GM19468 (cell line): ENCODE measurements at regions not wholly inside any gene's neighbourhood (a gene's known extent, or its start where the extent isn't known, plus 50 kb on each side); places are given as distances from the start of the nearest gene placed in this dataset.

Source experiments
- ATAC-seq: cut with Tn5 transposase; IDR thresholded peaks from one replicate; pipeline ENCODE4 v1.9.1; 2021; ENCODE audit warnings: mild to moderate bottlenecking, moderate library complexity, moderate number of reproducible peaks; ENCODE audit not compliant: unreplicated experiment; ENCODE audit errors: extremely low read depth

DNA sequence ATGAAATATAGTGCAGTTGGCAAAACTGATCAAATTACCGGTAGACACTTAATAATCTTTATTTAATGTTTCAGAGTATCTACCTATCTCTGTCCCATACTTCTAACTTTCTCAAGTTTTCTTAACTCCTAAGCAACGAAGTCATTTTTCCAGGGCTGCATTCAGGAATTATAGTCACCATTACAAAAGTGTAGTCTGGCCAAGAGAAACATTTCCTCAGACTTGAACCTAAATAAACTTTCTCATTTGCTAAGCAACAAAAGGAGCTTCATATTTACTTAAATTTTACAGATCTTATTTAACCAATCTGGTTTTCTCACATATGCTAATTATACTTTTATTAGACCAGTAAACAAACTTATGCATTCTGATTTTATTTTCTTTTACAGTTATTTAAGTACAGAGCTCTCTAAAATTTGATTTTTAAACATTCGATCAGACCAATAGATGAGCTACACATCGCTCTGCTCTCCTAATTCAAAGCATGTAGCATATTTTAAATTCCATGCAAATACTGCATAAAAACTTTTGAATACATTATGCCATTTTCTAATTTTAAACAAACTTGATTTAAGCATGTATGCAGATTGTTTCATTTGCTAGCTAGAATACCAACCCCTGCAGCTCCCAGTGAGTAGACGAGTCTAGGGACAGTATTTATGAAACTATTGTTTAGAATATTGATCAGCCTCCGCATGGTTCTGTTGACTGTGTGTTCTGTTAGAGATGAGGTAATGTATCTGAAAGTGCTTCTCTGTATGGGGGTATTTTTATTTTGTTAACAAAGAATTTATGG, 201.4 kb downstream of the CHRM3 start:
- no peak for ATAC-seq

DNA sequence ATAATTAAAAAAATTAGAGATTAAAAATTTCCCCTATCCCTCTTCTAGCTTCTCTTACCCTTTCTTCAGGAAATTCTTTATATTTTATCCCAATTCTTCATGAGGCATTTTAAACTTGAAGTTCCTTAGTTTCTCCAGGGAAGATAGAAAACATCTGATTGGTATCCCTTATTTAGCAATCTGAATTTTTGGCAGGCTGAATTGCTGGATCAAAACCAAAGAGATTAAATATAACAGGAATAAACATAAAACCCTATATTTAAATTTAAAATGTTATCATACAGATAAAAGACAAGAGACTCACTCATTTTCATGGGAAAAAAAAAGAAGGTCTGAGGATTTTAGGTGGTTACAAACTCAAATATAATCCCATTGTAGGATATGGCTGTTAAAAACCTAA, 204.2 kb downstream of the CHRM3 start:
- ATAC-seq, result no peak

DNA sequence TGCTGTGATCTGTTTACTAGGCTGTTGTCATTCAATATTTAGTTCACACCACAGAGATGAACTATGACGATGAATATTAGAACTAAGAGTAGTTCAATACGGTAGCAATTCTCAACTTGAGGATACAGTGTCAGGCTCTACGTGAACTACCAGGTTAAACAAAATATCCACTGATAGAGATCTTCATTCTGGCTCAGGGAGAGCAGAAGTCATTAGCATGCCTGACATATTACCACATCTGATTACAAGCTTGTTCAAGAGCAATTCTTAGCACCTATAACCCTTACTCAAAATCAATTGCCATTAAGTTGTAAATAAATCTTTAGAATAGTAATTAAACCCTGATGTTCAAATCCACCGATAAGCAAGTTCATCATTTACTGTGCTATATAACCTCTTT, 207.2 kb downstream of the CHRM3 start:
- ATAC-seq, result no peak

DNA sequence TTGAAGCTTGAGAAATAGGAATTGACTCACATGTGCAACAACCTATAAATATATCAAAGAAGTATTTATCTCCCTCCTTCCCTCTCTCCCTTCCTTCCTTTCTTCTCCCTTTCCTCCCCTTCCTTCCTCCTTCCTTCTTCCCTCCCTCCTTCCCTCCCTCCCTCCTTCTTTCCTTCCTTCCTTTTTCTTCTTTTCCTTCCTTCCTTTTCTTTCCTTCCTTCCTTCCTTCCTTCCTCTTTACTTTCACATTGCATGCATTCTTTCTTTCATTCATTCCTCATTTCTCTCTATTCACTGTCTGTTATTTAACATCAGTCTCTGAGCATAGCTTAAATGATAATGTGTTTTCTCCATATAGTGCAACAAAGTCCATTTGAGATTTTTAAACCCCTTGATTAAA, 214.2 kb downstream of the CHRM3 start:
- ATAC-seq, result no peak

DNA sequence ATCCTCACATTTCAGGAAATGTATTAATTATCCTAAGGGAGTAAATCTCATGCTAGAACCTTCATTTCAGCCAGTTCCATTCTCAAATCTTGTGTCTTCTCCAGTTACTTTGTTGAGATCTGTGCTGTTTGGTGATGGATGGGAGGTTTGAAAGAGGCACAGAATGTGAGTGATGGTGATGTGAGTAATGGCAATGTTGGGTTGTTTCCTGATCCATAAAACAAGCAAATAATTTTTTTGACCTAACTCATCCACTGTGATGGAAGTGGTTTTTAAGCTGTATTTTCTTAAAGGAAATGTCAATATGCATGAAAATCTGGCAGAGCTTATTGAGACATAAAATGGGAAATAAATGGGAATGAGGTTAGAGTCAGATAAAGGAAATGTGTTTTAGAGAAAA, 214.7 kb downstream of the CHRM3 start:
- no peak for ATAC-seq

DNA sequence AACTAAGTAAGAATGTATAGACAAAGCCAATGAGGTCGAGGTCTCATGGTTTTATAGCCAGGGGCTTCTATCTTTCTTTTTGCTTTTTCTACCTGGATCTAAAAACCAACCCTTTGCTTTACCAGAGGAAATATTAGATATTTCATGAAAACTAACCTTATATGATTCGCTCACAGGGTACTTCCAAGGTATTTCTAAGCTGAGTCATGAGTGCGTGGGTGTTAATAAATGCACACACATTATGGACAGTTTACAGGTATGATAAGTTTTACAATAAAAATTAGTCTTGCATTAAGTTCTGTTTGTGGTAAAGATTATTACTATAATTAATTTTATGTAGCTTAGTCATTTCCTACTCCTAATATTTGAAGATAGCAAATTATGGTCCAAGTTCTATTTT, 217.2 kb downstream of the CHRM3 start:
- ATAC-seq, result no peak

DNA sequence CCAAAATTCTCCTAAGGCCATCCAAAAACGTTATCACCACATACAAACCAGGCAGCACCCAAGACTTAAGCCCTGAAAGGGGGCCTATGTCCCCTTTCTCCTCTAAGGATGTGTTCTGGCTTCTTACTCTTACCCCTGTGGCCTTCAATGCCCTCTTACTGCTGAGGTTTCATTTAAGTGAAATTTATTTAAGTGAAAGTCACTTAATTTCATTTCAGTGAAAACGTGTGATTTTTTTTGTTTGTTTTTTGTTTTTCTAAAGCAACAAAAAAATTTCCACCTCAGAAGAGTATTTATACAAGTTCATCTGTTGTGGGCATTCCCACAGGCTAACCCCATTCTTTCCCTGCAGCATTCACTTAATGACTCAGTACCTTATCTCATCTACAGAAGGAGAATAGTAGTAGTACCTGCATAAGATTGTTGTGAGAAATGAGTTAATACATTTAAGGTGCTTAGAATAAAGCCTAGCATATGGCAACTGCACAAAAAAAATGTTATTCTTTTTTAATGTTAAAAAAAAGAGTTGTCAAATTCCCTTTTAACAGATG, 220.6 kb downstream of the CHRM3 start:
- ATAC-seq, result no peak

DNA sequence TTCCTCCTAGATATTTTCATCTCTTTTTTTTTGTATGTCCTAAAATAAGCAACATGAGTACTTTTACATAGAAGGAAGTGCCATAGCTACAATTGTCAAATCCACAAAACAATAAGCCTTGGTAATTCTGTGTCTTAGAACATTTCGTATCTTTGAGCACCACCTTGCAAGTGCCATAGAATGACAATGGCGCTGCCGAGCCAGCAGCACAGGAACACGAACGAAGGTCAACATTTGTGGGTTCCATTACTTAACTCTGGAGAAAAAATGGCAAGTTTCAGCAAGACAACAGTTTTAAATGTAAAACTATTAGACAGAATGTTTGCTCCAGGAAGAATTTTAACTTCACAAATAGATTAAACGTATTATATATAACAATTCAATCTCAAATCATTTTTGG, 222.1 kb downstream of the CHRM3 start:
- ATAC-seq, result no peak

DNA sequence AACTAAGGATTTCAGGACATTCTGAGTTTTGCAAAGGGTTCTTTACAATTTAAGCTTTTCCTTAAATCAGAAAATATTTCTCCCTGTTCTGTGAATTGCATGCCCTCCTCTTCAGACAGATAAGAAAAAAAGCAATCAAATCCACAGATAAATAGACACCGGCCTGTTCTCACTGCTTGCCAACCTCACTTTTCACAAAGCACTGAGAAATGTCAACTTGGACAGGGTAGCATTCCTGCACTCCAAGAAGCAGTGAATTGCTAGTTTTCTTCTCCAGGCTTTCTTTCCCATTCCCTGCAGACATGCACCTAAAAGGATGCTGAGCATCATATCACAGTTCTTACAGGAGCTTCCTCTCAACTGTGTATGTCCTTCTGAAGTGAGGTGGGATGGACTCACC, 226.0 kb downstream of the CHRM3 start:
- no peak for ATAC-seq

DNA sequence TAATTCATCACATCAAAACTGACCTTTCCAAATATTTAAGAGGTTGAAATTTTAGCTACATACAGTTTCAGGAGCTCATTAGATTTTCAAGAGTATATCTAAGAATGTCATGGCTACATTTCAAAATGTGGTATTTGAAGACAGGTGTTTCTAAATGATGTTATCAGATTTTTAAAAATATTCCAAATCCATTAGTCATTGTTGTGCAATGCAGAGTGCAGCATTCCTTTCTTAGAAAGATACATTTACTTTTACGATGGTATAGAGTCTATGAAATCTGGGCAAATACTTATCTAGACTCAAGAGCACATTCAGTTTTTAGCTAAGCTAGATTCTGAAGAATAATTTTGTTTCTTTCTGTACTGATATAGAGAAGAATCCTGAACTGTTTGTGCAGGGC, 230.3 kb downstream of the CHRM3 start:
- no peak for ATAC-seq

DNA sequence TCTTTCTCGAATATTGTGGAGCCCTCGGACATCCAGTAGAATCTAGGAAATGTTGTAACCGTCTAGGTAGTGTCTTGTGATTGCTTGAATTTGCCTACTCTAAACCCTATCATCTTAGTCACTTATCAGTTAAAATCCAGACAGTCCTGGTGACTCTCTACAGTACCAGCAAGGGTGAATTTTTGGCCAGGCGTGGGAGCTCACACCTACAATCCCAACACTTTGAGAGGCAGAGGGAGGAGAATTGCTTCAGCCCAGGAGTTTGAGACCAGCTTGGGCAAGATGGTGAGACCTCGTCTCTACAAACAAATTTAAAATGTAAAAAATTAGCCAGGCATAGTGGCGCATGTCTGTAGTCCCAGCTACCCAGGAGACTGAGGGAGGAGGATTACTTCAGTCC, 230.9 kb downstream of the CHRM3 start:
- no peak for ATAC-seq

DNA sequence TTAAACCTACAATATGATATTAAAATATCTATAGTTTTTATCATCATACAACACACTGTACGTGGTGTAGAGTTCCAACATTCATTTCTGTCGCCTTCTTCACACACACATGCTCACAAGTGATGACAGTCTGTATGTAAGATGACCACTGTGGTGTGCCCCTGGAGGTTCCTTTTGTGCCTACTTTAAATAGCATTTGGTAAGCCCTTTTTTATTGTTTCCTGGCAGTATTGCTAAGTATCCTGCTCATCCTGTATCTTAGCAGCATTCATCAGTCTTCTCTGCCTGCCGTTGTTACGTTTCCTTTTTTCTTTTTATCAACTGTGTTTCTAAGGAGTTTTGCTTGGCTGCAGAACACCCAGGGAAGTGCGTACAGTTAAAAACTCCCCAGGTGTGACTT, 231.4 kb downstream of the CHRM3 start:
- ATAC-seq, result no peak

DNA sequence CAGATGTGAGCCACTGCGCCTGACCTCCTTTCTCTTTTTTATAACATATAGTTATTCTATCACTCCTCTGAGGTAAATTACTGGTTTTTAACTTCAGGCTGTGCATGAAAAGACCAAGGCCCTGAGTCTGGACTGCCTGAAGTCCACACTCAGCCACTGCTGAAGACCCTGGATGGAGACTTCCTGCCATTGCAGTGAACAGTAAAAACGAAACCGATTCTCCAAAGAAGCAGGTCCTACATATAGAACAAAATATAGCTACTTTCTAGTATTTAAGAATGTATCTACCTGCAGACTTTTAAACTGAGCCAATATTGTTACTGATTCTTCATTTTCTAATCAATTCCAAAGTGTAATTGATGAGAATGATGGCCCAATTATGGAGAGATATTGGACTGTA, 232.8 kb downstream of the CHRM3 start:
- no peak for ATAC-seq

DNA sequence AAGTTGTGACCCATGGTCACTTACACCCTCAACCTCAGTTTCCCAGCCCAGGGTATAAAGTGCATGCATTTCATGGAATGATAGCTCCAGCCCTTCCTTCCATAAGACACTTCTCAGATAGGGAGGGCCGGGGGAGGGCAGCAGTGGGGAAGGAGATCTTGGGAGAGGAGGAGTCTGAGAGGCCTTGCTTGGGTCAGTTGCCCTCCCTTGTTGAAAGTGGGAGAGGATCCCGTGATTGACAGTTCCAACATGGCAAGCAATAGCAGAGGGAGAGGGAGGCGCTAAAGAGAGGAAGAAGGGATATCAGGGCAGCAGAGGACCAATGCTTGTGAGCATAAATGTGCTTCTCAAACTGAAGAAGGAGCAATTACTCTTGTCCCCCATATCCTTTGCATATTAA, 244.4 kb downstream of the CHRM3 start:
- ATAC-seq, result no peak

DNA sequence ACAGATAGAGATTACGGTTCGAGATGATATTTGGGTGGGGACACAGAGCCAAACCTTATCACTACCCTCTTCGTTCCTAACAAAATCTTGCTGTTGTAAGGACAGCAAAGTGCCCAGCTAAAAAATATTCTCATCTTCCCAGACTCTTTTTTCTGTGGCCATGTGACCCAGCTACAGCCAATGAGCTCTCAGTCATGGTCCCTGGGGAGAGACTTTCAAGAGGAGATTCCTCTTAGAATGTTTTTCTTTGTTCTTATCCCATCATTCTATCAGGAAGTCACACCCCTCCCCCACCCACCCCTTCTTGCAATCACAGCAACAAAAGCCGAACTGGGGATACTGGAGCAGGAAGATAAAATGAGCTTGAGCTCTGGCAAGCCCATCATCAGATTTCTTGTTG, 247.1 kb downstream of the CHRM3 start:
- no peak for ATAC-seq

DNA sequence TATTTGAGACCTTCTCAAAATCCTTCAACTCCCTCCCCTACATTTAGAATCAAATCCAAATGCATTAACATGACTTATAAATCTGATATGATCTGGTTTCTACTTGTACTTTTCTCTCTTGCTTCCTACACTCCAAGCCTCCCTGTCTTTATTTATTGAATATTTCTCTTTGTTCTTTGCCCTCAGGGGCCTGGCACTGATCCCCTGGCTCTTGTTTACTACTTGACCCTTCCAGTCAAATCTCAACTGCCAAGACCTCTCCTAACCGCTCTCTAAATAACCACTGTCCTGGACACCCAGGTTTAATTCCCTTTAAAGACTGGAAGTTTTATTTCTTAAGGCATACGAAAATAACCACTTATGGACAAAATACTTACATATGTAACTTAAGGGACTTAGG, 248.9 kb downstream of the CHRM3 start:
- ATAC-seq, result no peak

DNA sequence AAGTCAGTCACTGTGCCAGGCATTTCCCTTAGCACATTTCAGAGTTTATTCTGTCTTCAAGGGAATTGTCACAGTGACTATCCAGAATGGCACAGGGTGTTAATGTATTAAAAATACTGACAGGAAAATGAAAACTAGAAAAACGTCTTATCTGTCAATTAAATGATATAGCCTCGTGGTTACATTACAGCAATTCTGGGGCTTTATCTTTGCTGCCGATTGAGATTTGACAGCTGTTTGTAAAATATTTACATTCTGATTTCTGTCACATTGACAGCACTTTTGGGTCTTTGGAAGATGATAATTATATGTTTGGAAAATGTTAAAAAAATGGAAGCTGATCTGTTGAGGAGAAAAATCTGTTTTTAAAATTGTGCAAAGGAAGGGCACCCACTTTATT, 250.0 kb downstream of the CHRM3 start:
- ATAC-seq, result no peak

DNA sequence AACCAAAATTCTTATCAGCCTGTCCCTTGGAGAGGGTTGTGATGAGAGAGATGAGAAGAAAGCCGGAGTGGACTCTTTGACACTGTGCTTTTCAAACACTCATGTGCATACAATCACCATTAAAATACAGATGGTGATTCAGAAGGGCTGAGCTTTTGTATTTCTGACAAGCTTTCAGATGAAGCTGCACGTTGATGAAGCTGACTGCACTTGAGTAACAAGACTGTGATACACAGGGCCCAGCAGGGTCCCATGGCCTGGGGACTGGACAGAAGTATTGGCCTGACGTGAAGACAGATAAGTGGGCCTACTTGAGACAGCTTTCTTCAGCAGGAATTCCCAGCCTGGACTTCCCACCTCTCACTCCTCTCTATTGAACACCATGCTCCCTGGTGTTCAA, 258.2 kb downstream of the CHRM3 start:
- no peak for ATAC-seq

DNA sequence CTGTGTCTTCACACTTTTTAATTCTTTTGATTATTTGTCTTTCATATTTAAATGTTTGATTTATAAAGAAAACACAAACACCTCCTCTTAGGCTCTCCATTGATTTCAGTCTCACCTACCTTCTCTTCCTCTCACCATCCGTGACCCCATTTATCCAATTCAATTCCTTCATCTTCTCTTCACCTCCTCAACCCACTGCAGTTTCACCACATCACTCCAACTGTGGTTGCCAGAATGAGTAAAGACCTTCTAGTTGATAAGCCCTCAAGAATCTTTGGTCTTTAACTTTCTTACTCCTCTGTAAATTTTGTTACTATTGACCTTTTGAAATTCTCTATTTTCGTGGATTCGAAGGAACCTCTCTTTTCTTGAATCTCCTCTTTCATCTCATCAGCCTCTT, 260.7 kb downstream of the CHRM3 start:
- no peak for ATAC-seq

DNA sequence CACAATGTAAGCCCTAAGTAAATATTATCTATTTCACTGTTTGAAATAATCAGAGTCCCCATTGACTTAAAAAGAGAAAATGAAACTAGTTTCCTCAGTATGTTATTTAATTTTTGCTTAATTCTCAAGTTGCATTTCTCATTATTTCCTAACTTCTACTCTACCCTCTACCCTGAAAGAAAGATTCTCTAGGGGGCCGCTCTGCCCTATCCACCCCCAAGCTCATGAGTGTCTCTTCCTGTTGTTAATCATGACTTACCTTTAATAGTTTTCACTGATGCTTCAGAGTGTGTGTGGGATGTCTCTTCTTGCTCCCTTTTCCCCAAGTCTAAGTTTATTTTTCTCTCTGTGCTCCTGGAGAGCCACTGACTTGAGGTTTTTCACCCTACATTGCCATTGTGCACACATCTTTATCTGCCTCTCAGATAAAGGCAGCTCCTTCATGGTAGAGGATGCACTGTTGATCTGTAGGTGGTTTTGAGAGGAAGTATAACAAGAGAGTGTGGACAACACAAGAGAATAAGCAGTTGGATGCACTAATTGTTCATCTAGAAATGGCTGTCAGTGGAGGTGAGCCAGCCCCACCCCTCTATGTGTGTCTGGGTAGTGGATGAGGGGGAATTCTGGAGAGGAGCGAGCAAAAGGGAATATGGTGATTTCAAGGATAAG, 261.7 kb downstream of the CHRM3 start:
- no peak for ATAC-seq

DNA sequence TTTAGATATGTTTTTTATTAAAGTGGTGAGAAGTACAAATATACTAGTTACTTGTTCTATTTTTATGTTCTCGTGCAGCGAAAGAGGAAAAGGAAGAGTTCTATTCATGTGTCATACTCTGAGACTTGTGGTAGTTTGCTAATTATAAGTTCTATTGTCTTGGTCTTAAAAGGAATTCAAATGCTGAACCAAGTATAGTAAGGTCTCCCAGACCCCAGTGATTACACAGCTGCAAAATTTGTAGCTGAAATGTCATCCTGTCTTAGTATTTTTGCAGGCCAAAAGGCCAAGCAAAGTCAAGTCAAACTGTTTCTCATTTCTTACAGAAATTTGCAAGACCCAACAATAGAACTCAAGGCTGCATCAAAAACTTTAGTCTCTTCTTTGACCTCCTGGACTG, 268.7 kb downstream of the CHRM3 start:
- ATAC-seq, result no peak

DNA sequence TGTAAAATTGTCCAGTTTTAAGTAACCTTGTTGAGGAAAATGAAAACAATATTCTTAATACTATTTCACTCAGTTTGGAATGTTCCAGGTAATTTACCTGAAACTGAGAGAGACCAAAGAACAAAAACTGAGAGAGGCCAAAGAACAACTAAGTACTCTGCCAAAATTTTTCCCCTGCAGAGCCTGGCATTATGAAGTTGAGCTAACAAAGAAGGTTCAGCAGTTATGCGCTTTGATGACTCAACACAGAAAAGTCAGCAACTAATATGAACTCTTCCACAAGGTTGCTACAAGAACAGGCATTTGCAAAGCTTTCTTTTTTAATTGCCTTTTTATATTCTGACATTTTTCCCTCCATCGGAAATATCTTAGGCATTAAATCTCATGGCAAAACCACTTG, 270.9 kb downstream of the CHRM3 start:
- ATAC-seq, result no peak
